HEK293 (cell line): ENCODE measurements at regions not wholly inside any gene's neighbourhood (a gene's known extent, or its start where the extent isn't known, plus 50 kb on each side); places are given as distances from the start of the nearest gene placed in this dataset.

ENCODE experiments used
- CTCF ChIA-PET: fragments of 350-600 bp; formaldehyde crosslinking; extraction: SDS; loops from one replicate; lab custom pipeline; 2021; ENCODE audit warnings: antibody characterized with exemption; lab: Yijun Ruan, JAX
- POLR2A ChIA-PET: fragments of 300-600 bp; formaldehyde crosslinking; extraction: SDS; loops from one replicate; lab custom pipeline; 2020; ENCODE audit warnings: antibody characterized with exemption, inconsistent platforms; lab: Yijun Ruan, JAX
- H3K27ac ChIP-seq: fragments of 200-500 bp; sonication (Bioruptor generic); 2 replicates; pipeline ENCODE4 v1.5.1; 2014; ENCODE audit warnings: low read depth, low read length, control low read depth, inconsistent platforms; ENCODE audit errors: extremely low read depth
- H3K36me3 ChIP-seq, 2 experiments: fragments of 200-500 bp in 1 of 2; sonication (Bioruptor generic) in 1 of 2; 1 replicate in 1 of 2; 2 replicates in 1 of 2; pipeline ENCODE4 v1.5.1; 2014 to 2017; ENCODE audit warnings: inconsistent platforms in 2 of 2, low read length in 2 of 2; ENCODE audit not compliant: control insufficient read depth in 2 of 2, insufficient read depth in 1 of 2
- H3K4me1 ChIP-seq: fragments of 200-500 bp; sonication (Bioruptor generic); 2 replicates; pipeline ENCODE4 v1.5.1; 2014; ENCODE audit warnings: mild to moderate bottlenecking, low read length, inconsistent platforms; ENCODE audit not compliant: control insufficient read depth, insufficient read depth
- H3K4me3 ChIP-seq: 2 replicates; pipeline ENCODE4 v1.5.1; 2011; ENCODE audit warnings: low read depth, mild to moderate bottlenecking, control low read depth, low read length, moderate library complexity
- H3K9me3 ChIP-seq: fragments of 200-500 bp; sonication (Bioruptor generic); 2 replicates; pipeline ENCODE4 v1.5.1; 2014; ENCODE audit warnings: low read depth, low read length, inconsistent platforms; ENCODE audit not compliant: control insufficient read depth, insufficient read depth
- HOXA7 ChIP-seq: sonication (generic); formaldehyde crosslinking; IDR thresholded peaks from 2 replicates; pipeline ENCODE4 v1.8.1; 2022; ENCODE audit warnings: missing genetic modification reagents, borderline replicate concordance
- HOXD13 ChIP-seq: sonication (generic); formaldehyde crosslinking; IDR thresholded peaks from 2 replicates; pipeline ENCODE4 v1.8.0; 2022; ENCODE audit warnings: missing genetic modification reagents, borderline replicate concordance
- KLF16 ChIP-seq: fragments of 450-650 bp; formaldehyde crosslinking; IDR thresholded peaks from 2 replicates; pipeline ENCODE4 v1.5.1; 2017; ENCODE audit warnings: missing biosample characterization, missing genetic modification characterization
- ZFP3 ChIP-seq: fragments of 450-650 bp; formaldehyde crosslinking; IDR thresholded peaks from 2 replicates; pipeline ENCODE4 v1.5.1; 2016; ENCODE audit warnings: low read depth, missing biosample characterization, missing genetic modification characterization
- ZFP69B ChIP-seq: fragments of 450-650 bp; formaldehyde crosslinking; IDR thresholded peaks from 2 replicates; pipeline ENCODE4 v1.5.1; 2016; ENCODE audit warnings: missing biosample characterization, missing genetic modification characterization
- ZNF155 ChIP-seq: fragments of 450-650 bp; formaldehyde crosslinking; IDR thresholded peaks from 2 replicates; pipeline ENCODE4 v1.5.1; 2016; ENCODE audit warnings: missing biosample characterization, missing genetic modification characterization
- ZNF174 ChIP-seq: fragments of 450-650 bp; formaldehyde crosslinking; IDR thresholded peaks from 2 replicates; pipeline ENCODE4 v1.5.0; 2017; ENCODE audit warnings: missing biosample characterization, mild to moderate bottlenecking, missing genetic modification characterization
- ZNF184 ChIP-seq: fragments of 450-650 bp; IDR thresholded peaks from 2 replicates; pipeline ENCODE4 v1.5.1; 2018; ENCODE audit warnings: missing biosample characterization, mild to moderate bottlenecking, missing genetic modification characterization
- ZNF266 ChIP-seq: fragments of 450-650 bp; formaldehyde crosslinking; IDR thresholded peaks from 2 replicates; pipeline ENCODE4 v1.5.1; 2016; ENCODE audit warnings: missing biosample characterization, missing genetic modification characterization, low read depth
- ZNF311 ChIP-seq: fragments of 450-650 bp; formaldehyde crosslinking; IDR thresholded peaks from 2 replicates; pipeline ENCODE4 v1.5.1; 2017; ENCODE audit warnings: missing biosample characterization, missing genetic modification characterization, borderline replicate concordance
- ZNF354C ChIP-seq: fragments of 450-650 bp; formaldehyde crosslinking; IDR thresholded peaks from 2 replicates; pipeline ENCODE4 v1.5.1; 2016; ENCODE audit warnings: missing biosample characterization, missing genetic modification characterization, low read depth, borderline replicate concordance
- ZNF426 ChIP-seq: fragments of 450-650 bp; formaldehyde crosslinking; IDR thresholded peaks from 2 replicates; pipeline ENCODE4 v1.5.1; 2017; ENCODE audit warnings: missing biosample characterization, missing genetic modification characterization, mild to moderate bottlenecking, inconsistent platforms, moderate library complexity
- ZNF510 ChIP-seq: fragments of 450-650 bp; formaldehyde crosslinking; IDR thresholded peaks from 2 replicates; pipeline ENCODE4 v1.5.1; 2018; ENCODE audit warnings: mild to moderate bottlenecking, missing genetic modification characterization, missing biosample characterization; ENCODE audit not compliant: insufficient replicate concordance
- ZNF571 ChIP-seq: fragments of 450-650 bp; formaldehyde crosslinking; IDR thresholded peaks from 2 replicates; pipeline ENCODE4 v1.5.0; 2017; ENCODE audit warnings: missing biosample characterization, missing genetic modification characterization
- ZNF660 ChIP-seq: fragments of 450-650 bp; IDR thresholded peaks from 2 replicates; pipeline ENCODE4 v1.5.1; 2018; ENCODE audit warnings: missing biosample characterization, mild to moderate bottlenecking, missing genetic modification characterization
- ZNF670 ChIP-seq: fragments of 450-650 bp; formaldehyde crosslinking; IDR thresholded peaks from 2 replicates; pipeline ENCODE4 v1.5.1; 2016; ENCODE audit warnings: missing biosample characterization, missing genetic modification characterization, low read depth
- ZNF677 ChIP-seq: fragments of 450-650 bp; IDR thresholded peaks from 2 replicates; pipeline ENCODE4 v1.5.0; 2018; ENCODE audit warnings: missing biosample characterization, mild to moderate bottlenecking, missing genetic modification characterization, moderate library complexity
- ZNF768 ChIP-seq: fragments of 450-650 bp; formaldehyde crosslinking; IDR thresholded peaks from 2 replicates; pipeline ENCODE4 v1.5.1; 2018; ENCODE audit warnings: missing biosample characterization, mild to moderate bottlenecking, missing genetic modification characterization
- ZNF837 ChIP-seq: fragments of 450-650 bp; formaldehyde crosslinking; IDR thresholded peaks from 2 replicates; pipeline ENCODE4 v1.5.1; 2016; ENCODE audit warnings: missing biosample characterization, missing genetic modification characterization
- ZSCAN23 ChIP-seq: fragments of 450-650 bp; formaldehyde crosslinking; IDR thresholded peaks from 2 replicates; pipeline ENCODE4 v1.5.1; 2016; ENCODE audit warnings: missing biosample characterization, missing genetic modification characterization
- TF ChIP-seq, protein P1 (sequence below): fragments of 450-650 bp; formaldehyde crosslinking; IDR thresholded peaks from 2 replicates; pipeline ENCODE4 v1.5.1; 2016; ENCODE audit warnings: missing biosample characterization, missing genetic modification characterization
- TF ChIP-seq, protein P2 (sequence below): fragments of 450-650 bp; formaldehyde crosslinking; IDR thresholded peaks from 2 replicates; pipeline ENCODE4 v1.5.1; 2016; ENCODE audit warnings: missing biosample characterization, missing genetic modification characterization, low read depth
- TF ChIP-seq, protein P3 (sequence below): fragments of 450-650 bp; formaldehyde crosslinking; IDR thresholded peaks from 2 replicates; pipeline ENCODE4 v1.5.1; 2016; ENCODE audit warnings: missing biosample characterization, missing genetic modification characterization
- TF ChIP-seq, protein P4 (sequence below): fragments of 450-650 bp; formaldehyde crosslinking; IDR thresholded peaks from 2 replicates; pipeline ENCODE4 v1.5.1; 2016; ENCODE audit warnings: missing biosample characterization, missing genetic modification characterization, borderline replicate concordance

DNA sequence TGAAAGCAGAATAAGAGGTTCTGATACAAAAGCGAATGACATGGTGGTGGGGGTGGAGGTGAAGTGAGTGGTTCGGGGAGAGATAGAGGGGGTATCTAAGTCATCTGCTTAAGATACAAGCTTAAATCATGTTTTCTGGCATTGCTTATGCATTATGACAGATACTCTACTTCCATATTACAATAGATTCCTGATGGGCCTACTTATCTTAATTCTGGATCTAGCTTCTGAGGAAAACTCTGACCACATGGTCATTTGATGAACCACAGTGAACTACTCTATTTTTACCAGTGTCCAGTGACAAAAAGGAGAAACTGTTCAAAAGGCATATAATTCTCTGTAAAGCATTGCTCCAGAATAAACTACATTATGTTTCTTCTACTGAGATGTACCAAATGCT, 673.7 kb upstream of the CCDC54 start (continued):
- TF ChIP-seq ZNF311 (no peak), ZNF184 (no peak), KLF16 (tag by site-specific recombination) (no peak), ZNF155 (tag by site-specific recombination) (no peak), ZFP69B (no peak), ZNF266 (tag by site-specific recombination) (no peak), ZNF571 (tag by site-specific recombination) (no peak)
- TF ChIP-seq, all 188 proteins: peak for 0

DNA sequence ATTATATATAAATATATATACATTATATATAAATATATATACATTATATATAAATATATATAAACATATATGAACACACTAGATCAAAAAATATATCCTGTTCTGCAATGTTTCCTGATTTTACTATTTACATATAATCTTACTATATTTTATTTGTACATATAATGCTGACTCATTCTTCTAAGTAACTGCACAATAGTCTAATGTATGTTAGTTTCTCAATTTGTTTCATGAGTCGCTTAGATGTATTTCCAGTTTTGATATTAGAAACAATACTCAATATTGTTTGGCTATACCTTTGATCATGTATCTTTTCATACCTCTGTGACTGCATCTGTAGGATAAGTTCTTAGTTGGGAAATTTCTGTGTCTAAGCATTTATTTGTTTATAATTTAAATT, 669.9 kb upstream of the CCDC54 start:
- Histone ChIP-seq H3K4me1 (no peaks in the 10 kb centered on the region), H3K36me3 (no peaks in the 10 kb centered on the region), H3K9me3 (no peaks in the 10 kb centered on the region), H3K4me3 (no peak overlapping the region)
- POLR2A ChIA-PET = no interaction called here
- CTCF ChIA-PET = no interaction called here
- TF ChIP-seq ZNF174 (tag by site-specific recombination) = no peak
- TF ChIP-seq ZNF426 (tag by site-specific recombination) = no peak
- TF ChIP-seq, protein P1, sequence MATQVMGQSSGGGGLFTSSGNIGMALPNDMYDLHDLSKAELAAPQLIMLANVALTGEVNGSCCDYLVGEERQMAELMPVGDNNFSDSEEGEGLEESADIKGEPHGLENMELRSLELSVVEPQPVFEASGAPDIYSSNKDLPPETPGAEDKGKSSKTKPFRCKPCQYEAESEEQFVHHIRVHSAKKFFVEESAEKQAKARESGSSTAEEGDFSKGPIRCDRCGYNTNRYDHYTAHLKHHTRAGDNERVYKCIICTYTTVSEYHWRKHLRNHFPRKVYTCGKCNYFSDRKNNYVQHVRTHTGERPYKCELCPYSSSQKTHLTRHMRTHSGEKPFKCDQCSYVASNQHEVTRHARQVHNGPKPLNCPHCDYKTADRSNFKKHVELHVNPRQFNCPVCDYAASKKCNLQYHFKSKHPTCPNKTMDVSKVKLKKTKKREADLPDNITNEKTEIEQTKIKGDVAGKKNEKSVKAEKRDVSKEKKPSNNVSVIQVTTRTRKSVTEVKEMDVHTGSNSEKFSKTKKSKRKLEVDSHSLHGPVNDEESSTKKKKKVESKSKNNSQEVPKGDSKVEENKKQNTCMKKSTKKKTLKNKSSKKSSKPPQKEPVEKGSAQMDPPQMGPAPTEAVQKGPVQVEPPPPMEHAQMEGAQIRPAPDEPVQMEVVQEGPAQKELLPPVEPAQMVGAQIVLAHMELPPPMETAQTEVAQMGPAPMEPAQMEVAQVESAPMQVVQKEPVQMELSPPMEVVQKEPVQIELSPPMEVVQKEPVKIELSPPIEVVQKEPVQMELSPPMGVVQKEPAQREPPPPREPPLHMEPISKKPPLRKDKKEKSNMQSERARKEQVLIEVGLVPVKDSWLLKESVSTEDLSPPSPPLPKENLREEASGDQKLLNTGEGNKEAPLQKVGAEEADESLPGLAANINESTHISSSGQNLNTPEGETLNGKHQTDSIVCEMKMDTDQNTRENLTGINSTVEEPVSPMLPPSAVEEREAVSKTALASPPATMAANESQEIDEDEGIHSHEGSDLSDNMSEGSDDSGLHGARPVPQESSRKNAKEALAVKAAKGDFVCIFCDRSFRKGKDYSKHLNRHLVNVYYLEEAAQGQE (tag by site-specific recombination) = no peak
- no peak for TF ChIP-seq ZNF677 (tag by site-specific recombination)
- TF ChIP-seq, protein P2, sequence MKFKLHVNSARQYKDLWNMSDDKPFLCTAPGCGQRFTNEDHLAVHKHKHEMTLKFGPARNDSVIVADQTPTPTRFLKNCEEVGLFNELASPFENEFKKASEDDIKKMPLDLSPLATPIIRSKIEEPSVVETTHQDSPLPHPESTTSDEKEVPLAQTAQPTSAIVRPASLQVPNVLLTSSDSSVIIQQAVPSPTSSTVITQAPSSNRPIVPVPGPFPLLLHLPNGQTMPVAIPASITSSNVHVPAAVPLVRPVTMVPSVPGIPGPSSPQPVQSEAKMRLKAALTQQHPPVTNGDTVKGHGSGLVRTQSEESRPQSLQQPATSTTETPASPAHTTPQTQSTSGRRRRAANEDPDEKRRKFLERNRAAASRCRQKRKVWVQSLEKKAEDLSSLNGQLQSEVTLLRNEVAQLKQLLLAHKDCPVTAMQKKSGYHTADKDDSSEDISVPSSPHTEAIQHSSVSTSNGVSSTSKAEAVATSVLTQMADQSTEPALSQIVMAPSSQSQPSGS (tag by site-specific recombination) = no peak
- TF ChIP-seq ZNF837 (tag by site-specific recombination) = no peak
- no peak for TF ChIP-seq ZNF768 (tag by site-specific recombination)
- TF ChIP-seq ZSCAN23 = no peak
- TF ChIP-seq, protein P3, sequence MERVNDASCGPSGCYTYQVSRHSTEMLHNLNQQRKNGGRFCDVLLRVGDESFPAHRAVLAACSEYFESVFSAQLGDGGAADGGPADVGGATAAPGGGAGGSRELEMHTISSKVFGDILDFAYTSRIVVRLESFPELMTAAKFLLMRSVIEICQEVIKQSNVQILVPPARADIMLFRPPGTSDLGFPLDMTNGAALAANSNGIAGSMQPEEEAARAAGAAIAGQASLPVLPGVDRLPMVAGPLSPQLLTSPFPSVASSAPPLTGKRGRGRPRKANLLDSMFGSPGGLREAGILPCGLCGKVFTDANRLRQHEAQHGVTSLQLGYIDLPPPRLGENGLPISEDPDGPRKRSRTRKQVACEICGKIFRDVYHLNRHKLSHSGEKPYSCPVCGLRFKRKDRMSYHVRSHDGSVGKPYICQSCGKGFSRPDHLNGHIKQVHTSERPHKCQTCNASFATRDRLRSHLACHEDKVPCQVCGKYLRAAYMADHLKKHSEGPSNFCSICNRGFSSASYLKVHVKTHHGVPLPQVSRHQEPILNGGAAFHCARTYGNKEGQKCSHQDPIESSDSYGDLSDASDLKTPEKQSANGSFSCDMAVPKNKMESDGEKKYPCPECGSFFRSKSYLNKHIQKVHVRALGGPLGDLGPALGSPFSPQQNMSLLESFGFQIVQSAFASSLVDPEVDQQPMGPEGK (tag by site-specific recombination) = no peak
- no peak for TF ChIP-seq ZNF660 (tag by site-specific recombination)
- TF ChIP-seq ZFP3 (tag by site-specific recombination) = no peak
- TF ChIP-seq ZNF510 = no peak
- TF ChIP-seq, protein P4, sequence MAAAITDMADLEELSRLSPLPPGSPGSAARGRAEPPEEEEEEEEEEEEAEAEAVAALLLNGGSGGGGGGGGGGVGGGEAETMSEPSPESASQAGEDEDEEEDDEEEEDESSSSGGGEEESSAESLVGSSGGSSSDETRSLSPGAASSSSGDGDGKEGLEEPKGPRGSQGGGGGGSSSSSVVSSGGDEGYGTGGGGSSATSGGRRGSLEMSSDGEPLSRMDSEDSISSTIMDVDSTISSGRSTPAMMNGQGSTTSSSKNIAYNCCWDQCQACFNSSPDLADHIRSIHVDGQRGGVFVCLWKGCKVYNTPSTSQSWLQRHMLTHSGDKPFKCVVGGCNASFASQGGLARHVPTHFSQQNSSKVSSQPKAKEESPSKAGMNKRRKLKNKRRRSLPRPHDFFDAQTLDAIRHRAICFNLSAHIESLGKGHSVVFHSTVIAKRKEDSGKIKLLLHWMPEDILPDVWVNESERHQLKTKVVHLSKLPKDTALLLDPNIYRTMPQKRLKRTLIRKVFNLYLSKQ (tag by site-specific recombination) = no peak
- no peak for TF ChIP-seq ZFP69B
- TF ChIP-seq HOXD13 = no peak
- no peak for TF ChIP-seq ZNF354C (tag by site-specific recombination)
- TF ChIP-seq ZNF670 (tag by site-specific recombination) = no peak
- TF ChIP-seq HOXA7 (CRISPR knock-in tag) = no peak
- TF ChIP-seq, all 188 proteins: peak for 0
- no peak overlapping the region for H3K27ac ChIP-seq
